Heart right ventricle (tissue), 16 donors: ENCODE measurements at regions not wholly inside any gene's neighbourhood (a gene's known extent, or its start where the extent isn't known, plus 50 kb on each side); places are given as distances from the start of the nearest gene placed in this dataset.

Experiments used
- ATAC-seq, 8 donors: fragments of 200-7000 bp; cut with Tn5 transposase; one replicate each; pipeline ENCODE4 v1.9.1; 2020; ENCODE audit warnings: mild to moderate bottlenecking in 8 of 8, moderate library complexity in 8 of 8, moderate number of reproducible peaks in 1 of 8
- DNase-seq, 2 donors: peaks; one replicate each; pipeline ENCODE4 v3.0.0-alpha.2; 2020
- H3K27ac ChIP-seq, 10 donors: fragments of 200-600 bp; sonication (generic) in 2 of 10; one replicate each; pipeline versions ENCODE4 v1.5.0 to v1.8.0; 2020 to 2022; ENCODE audit warnings: mild to moderate bottlenecking in 3 of 10
- H3K27me3 ChIP-seq, 7 donors: fragments of 200-600 bp; one replicate each; pipeline ENCODE4 v1.8.0; 2021 to 2022; ENCODE audit warnings: mild to moderate bottlenecking in 2 of 7
- H3K36me3 ChIP-seq, 9 donors: fragments of 200-600 bp; sonication (generic) in 1 of 9; one replicate each; pipeline versions ENCODE4 v1.5.0 to v1.8.0; 2020 to 2022; ENCODE audit warnings: mild to moderate bottlenecking in 2 of 9
- H3K4me1 ChIP-seq, 9 donors: fragments of 200-600 bp; sonication (generic) in 1 of 9; one replicate each; pipeline versions ENCODE4 v1.5.0 to v1.8.0; 2020 to 2022; ENCODE audit warnings: mild to moderate bottlenecking in 4 of 9
- H3K4me3 ChIP-seq, 10 donors: fragments of 200-600 bp; sonication (generic) in 2 of 10; one replicate each; pipeline versions ENCODE4 v1.5.0 to v1.8.0; 2020 to 2022; ENCODE audit warnings: mild to moderate bottlenecking in 7 of 10, moderate library complexity in 2 of 10
- H3K9me3 ChIP-seq, 11 donors: fragments of 200-600 bp in 10 of 11; sonication (generic) in 2 of 11; one replicate each; pipeline versions ENCODE4 v1.5.0 to v1.8.0; 2013 to 2022; ENCODE audit warnings: mild to moderate bottlenecking in 2 of 11, control low read depth in 1 of 11, moderate library complexity in 1 of 11
- WGBS, 2 donors: extraction: QIAGEN DNeasy Blood & Tissue Kit; methylation state at CpG; one replicate each; pipeline ENCODE4 v1.1.7; 2013; ENCODE audit warnings: inconsistent platforms in 1 of 2; 5-methylcytosine and 5-hydroxymethylcytosine counted together
- intact Hi-C, 10 donors: fragments of 100-400 bp; cut with DNase I; formaldehyde crosslinking; loops; one replicate each; pipeline versions ENCODE4 v1.11.1 to v1.14.2; 2022
- TF ChIP-seq, protein P1 (sequence below), 9 donors: fragments of 200-600 bp; sonication (generic) in 2 of 9; IDR thresholded peaks; one replicate each; pipeline versions ENCODE4 v1.5.0 to v1.8.0; 2021 to 2022; ENCODE audit warnings: antibody characterized with exemption in 9 of 9, mild to moderate bottlenecking in 5 of 9, moderate library complexity in 1 of 9
- donor health status: Arrhythmogenic right ventricular cardiomyopathy.
- donor health status: ischemic (EF 13 %, LVEDD 7.1; RV severe dilation, severe dysfunction).
- donor health status: healthy with polysubstance abuse.
- donor health status: DM: no; HTN: yes; CAD: no.
- donor health status: DM: no; HTN: no; CAD: no.
- donor health status: ischemic (EF 25% LVEDD 6.9; RV normal size, moderate dysfunction).
- donor health status: ischemic (EF 25% LVEDD 5.7; RV mildly dilated, moderate dysfunction).
- donor health status: healthy.
- donor health status: DM: yes; HTN: yes; CAD: no.
- donor health status: Ischemic cardiomyopathy.
- donor health status: ischemic (EF 35%, LVEDD 5.7; RV mildly dilated, moderate dysfunction).
- donor health status: nonischemic (EF 11% LVEDD 7.7; RV severe dilation, severe dysfunction).
- donor health status: DM: yes; HTN: yes; CAD: no.
- donor health status: PGD.
- donor health status: ischemic (EF 29% LVEDD 5.4; RV normal size, mild dysfunction).
- donor health status: nonischemic (EF 23%, LVEDD 6.1; RV moderate dilation, normal function).

DNA sequence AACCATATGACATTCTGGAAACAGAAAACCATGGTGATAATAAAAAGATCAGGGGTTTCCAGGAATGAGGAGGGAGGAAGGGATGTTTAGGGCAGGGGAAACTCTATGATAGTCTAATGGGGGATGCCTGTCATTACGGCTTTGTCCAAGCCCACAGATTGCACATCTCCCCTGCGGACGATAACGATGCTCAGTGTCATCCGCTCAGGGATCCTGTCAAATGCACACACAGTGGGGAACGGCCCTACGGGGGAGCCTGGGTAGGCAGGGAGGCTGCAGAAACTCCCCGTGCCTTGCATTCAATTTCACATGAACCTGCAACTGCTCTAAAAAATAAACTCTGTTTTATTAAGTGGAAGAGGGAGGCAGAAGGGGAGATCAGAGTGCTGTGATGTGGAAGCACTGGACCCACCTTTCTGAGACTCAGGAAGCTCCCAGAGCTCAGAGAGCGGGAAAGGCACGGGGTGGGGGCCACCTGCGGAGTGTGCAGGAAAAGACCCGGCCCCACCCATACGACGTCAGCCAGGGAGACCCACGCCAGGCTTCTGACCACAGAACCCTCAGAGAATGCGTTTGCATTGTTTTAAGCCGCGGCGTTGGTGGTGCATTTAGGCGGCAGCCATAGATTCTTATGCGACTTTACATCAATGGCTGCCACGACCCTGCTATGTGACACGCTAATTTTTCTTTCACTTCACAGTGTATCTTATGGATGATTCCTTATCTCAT lies 543.5 kb downstream of the BRD1 start:
- H3K4me1 ChIP-seq: no peaks in the 10 kb centered on the region
- TF ChIP-seq, protein P1, sequence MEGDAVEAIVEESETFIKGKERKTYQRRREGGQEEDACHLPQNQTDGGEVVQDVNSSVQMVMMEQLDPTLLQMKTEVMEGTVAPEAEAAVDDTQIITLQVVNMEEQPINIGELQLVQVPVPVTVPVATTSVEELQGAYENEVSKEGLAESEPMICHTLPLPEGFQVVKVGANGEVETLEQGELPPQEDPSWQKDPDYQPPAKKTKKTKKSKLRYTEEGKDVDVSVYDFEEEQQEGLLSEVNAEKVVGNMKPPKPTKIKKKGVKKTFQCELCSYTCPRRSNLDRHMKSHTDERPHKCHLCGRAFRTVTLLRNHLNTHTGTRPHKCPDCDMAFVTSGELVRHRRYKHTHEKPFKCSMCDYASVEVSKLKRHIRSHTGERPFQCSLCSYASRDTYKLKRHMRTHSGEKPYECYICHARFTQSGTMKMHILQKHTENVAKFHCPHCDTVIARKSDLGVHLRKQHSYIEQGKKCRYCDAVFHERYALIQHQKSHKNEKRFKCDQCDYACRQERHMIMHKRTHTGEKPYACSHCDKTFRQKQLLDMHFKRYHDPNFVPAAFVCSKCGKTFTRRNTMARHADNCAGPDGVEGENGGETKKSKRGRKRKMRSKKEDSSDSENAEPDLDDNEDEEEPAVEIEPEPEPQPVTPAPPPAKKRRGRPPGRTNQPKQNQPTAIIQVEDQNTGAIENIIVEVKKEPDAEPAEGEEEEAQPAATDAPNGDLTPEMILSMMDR (IDR thresholded peaks at IDR 0.05): no peak
- peaks cover 0 to 24% (median 3%) of the 10 kb centered on the region in 11 donors for H3K9me3 ChIP-seq
- H3K27me3 ChIP-seq: peaks cover 0 to 49% (median 36%) of the 10 kb centered on the region in 7 donors
- WGBS, 2 donors: 68% methylated on average over 23 of the region's 23 CpGs
- intact Hi-C loops: loop anchor here in 1 of 10 donors (10.0 kb wide), 1 partner anchor 209 kb away; no protein-coding TSS in a partner anchor
- no peak overlapping the region for H3K27ac ChIP-seq
- H3K4me3 ChIP-seq: no peak overlapping the region
- DNase-seq: no peak
- ATAC-seq: no peak
- no peaks in the 10 kb centered on the region for H3K36me3 ChIP-seq

DNA sequence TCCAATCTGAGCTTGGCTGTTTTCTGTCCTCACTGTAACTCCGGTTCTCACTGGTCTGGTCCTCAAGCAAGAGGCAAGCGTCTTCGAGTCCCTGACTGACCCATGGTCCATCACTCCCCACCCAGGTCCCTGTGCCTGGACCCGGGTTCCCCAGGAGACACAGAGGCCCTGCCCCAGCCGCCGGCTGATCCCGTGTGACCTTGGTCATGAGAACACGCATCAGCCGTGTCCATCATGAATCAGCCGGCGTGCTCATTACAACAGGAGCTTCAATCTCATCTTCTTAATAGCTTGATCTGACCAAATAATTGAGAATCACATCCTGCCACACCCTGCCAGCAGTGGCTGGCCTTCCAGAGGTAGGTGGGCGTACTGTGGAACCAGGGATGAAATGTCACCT lies 545.1 kb downstream of the BRD1 start:
- Histone ChIP-seq H3K4me1 (no peaks in the 10 kb centered on the region), H3K27me3 (peaks cover 0 to 49% (median 41%) of the 10 kb centered on the region in 7 donors), H3K9me3 (peaks cover 0 to 16% (median 3%) of the 10 kb centered on the region in 11 donors), H3K4me3 (no peak overlapping the region), H3K36me3 (no peaks in the 10 kb centered on the region), H3K27ac (no peak overlapping the region)
- DNase-seq: no peak
- TF ChIP-seq, protein P1 (IDR thresholded peaks at IDR 0.05): no peak
- no peak for ATAC-seq
- WGBS, 2 donors: 86% methylated on average over 12 of the region's 12 CpGs
- intact Hi-C loops: loop anchor here in 1 of 10 donors (10.0 kb wide), 1 partner anchor 208 kb away; no protein-coding TSS in a partner anchor

DNA sequence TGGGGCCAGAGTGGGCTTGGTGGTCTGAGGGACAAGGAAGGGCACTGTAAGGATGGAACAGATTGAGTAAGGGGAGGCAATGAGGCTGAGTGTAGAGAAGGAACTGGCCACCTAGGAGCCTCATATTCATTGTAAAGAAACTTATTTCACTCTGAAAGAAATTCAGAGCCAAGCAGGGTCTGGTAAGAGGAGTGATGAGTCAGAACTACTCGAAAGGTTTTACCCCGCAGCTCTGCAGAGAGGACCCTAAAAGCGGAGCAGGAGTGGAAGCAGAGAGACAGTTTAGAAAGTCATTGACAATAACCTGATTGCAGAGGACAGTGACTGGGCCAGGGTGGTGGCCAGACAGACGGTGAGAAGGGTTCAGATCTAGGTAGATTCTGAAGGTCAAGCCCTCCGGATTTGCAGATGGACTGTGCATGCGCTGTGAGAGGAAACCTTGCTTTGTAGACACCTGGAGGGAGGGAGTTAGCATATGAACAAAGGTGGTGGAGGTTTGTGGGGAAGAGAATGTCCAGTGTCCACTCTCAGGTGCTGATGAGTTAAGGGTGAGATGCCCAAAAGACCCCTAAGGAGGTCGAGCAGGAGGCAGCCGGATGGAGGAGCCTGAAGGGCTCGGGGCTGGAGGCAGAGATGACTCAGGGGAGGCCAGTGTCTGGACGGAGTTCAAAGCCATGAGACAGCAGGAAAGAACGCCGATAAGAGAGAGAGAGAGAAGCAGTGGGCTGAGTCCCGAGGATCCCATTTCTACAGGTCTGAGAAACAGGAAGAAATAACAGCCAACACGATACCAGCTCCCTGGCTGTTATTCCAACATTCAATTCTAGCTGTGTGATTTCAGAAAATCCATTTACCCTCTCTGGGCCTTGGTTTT lies 546.0 kb downstream of the BRD1 start:
- WGBS, 2 donors: 67% methylated on average over 14 of the region's 14 CpGs
- intact Hi-C loops: loop anchor here in 1 of 10 donors (10.0 kb wide), 1 partner anchor 207 kb away; no protein-coding TSS in a partner anchor
- H3K27ac ChIP-seq: no peak overlapping the region
- TF ChIP-seq, protein P1 (IDR thresholded peaks at IDR 0.05): no peak
- DNase-seq: no peak
- peaks cover 0 to 16% (median 3%) of the 10 kb centered on the region in 11 donors for H3K9me3 ChIP-seq
- H3K4me3 ChIP-seq: no peak overlapping the region
- no peak for ATAC-seq
- no peaks in the 10 kb centered on the region for H3K36me3 ChIP-seq
- H3K27me3 ChIP-seq: peaks cover 0 to 49% (median 40%) of the 10 kb centered on the region in 7 donors
- H3K4me1 ChIP-seq: no peaks in the 10 kb centered on the region

DNA sequence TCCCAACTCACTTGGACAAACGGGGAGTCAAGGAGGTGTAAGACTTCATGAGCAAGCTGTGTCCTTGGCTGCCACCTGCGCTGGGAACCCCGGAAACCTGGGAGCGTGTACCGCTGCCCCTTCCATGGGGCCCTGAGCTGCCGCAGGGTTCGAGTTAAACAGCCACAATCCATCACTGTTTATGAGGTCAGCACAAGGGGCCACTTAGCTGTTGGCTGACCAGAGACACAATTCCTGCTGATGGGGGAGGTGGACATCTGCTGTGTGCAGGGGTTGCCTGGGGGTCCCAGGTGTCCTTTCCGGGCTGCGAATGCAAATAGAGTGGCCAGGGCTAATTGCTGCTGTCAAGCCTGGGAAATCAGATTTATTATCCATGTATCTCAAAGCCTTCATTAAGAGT lies 549.3 kb downstream of the BRD1 start:
- no peak overlapping the region for H3K4me3 ChIP-seq
- H3K27ac ChIP-seq: no peak overlapping the region
- H3K27me3 ChIP-seq: peaks cover 0 to 28% (median 20%) of the 10 kb centered on the region in 7 donors
- 80 to 87% methylated on average over 9 of the region's 9 CpGs for WGBS, 2 donors
- intact Hi-C loops: no loop called here
- TF ChIP-seq, protein P1 (IDR thresholded peaks at IDR 0.05): no peak
- peaks cover 0 to 16% (median 3%) of the 10 kb centered on the region in 11 donors for H3K9me3 ChIP-seq
- DNase-seq (no peak), ATAC-seq (no peak)
- H3K36me3 ChIP-seq: no peaks in the 10 kb centered on the region
- no peaks in the 10 kb centered on the region for H3K4me1 ChIP-seq
